ENCODE measurements at regions not wholly inside any gene's neighbourhood (a gene's known extent, or its start where the extent isn't known, plus 50 kb on each side); places are given as distances from the start of the nearest gene placed in this dataset.
"Not testable (repeated sequence)": the region's sequence is repeated elsewhere in the genome, so short reads cannot be mapped to it uniquely, and the experiment has no call there.

GRCh38 chr17:20387549-20387948, 79.8 kb downstream of the LGALS9B start:
- H3K27ac ChIP-seq; intact Hi-C loops (cut with DNase I); H3K4me1 ChIP-seq; DNase-seq; H3K9me3 ChIP-seq; H3K4me3 ChIP-seq (replicated peaks in 1 of 3); H3K27me3 ChIP-seq; H3K36me3 ChIP-seq: not testable (repeated sequence)
- WGBS, 2 donors, result 100% methylated on average over 1 of the region's 3 CpGs; no CpG with 5 or more reads in 1 of the 2 donors

- WGBS, 2 donors, result 12 to 38% methylated on average over 4 to 5 of the region's 20 CpGs
- intact Hi-C loops (cut with DNase I), result not testable (repeated sequence)
Measured at GRCh38 chr17:20381358-20382300, 85.7 kb downstream of the LGALS9B start.

GRCh38 chr17:20380625-20381024, 86.7 kb downstream of the LGALS9B start:
- intact Hi-C loops (cut with DNase I); H3K27me3 ChIP-seq; H3K9me3 ChIP-seq; DNase-seq; H3K27ac ChIP-seq; H3K36me3 ChIP-seq; H3K4me3 ChIP-seq (replicated peaks in 1 of 3); H3K4me1 ChIP-seq: not testable (repeated sequence)
- 60 to 68% methylated on average over 2 of the region's 2 CpGs for WGBS, 2 donors

More at GRCh38 chr17:20381358-20382300, 85.7 kb downstream of the LGALS9B start:
- DNase-seq, result peak; percentile 13 to 37
- H3K4me1 ChIP-seq; H3K27me3 ChIP-seq; H3K36me3 ChIP-seq; H3K27ac ChIP-seq; H3K9me3 ChIP-seq; H3K4me3 ChIP-seq (replicated peaks in 1 of 3): not testable (repeated sequence)
- TF ChIP-seq CTCF (IDR thresholded peaks at IDR 0.05), result peak; percentile 29 to 76 (median 61)

GRCh38 chr17:20379251-20379650, 88.1 kb downstream of the LGALS9B start:
- H3K36me3 ChIP-seq; H3K9me3 ChIP-seq; H3K27ac ChIP-seq; DNase-seq; intact Hi-C loops (cut with DNase I); H3K27me3 ChIP-seq; H3K4me3 ChIP-seq (replicated peaks in 1 of 3); H3K4me1 ChIP-seq: not testable (repeated sequence)

- H3K27ac ChIP-seq; H3K4me1 ChIP-seq; H3K27me3 ChIP-seq; H3K4me3 ChIP-seq (replicated peaks in 1 of 3); intact Hi-C loops (cut with DNase I); H3K9me3 ChIP-seq; H3K36me3 ChIP-seq; DNase-seq: not testable (repeated sequence)
- 55 to 72% methylated on average over 11 to 17 of the region's 23 CpGs for WGBS, 2 donors
Measured at GRCh38 chr17:20376642-20377041, 90.7 kb downstream of the LGALS9B start.

- DNase-seq; H3K4me3 ChIP-seq (replicated peaks in 1 of 3); H3K27ac ChIP-seq; H3K27me3 ChIP-seq; H3K4me1 ChIP-seq; intact Hi-C loops (cut with DNase I); H3K9me3 ChIP-seq; H3K36me3 ChIP-seq: not testable (repeated sequence)
- WGBS, 2 donors, result 86% methylated on average over 13 of the region's 13 CpGs
Measured at GRCh38 chr17:20375745-20376144, 91.6 kb downstream of the LGALS9B start.

All from thyroid gland (tissue), 4 donors.